GM19328 (cell line): ENCODE measurements at regions not wholly inside any gene's neighbourhood (a gene's known extent, or its start where the extent isn't known, plus 50 kb on each side); places are given as distances from the start of the nearest gene placed in this dataset.
"Not testable (repeated sequence)": the region's sequence is repeated elsewhere in the genome, so short reads cannot be mapped to it uniquely, and the experiment has no call there.

Source experiments
- ATAC-seq: cut with Tn5 transposase; IDR thresholded peaks from one replicate; pipeline ENCODE4 v1.9.1; 2021; ENCODE audit warnings: mild to moderate bottlenecking, moderate library complexity; ENCODE audit not compliant: unreplicated experiment

DNA sequence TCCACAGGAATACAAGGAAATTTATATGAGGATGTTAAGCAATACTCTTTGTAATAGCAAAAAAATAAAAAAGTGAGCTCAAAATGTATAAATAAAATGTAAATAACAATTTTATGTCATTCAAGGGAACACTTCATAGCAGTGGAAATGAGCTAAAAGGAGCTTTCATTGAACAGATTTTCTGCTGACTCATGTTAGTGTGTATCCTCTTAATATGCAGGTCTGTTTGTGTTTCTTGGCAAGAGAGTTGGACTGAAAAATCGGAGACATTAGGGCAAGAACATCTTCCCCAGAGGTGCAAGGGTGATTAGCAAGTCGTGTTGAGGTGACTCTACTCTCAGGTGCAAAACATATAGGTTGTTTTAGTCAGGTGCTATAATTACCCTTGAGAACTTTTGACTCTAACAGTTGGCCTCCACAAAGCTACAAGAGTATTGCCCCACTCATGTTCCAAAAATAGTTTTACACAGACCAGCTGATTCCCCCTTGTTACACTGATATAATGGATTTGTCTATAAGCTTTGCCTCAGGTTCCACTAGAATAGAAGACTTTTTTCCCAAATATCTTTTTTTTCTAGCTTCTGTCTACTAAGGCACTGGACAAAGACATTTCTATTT is 702.9 kb downstream of the TENT5A start:
- ATAC-seq = no peak

DNA sequence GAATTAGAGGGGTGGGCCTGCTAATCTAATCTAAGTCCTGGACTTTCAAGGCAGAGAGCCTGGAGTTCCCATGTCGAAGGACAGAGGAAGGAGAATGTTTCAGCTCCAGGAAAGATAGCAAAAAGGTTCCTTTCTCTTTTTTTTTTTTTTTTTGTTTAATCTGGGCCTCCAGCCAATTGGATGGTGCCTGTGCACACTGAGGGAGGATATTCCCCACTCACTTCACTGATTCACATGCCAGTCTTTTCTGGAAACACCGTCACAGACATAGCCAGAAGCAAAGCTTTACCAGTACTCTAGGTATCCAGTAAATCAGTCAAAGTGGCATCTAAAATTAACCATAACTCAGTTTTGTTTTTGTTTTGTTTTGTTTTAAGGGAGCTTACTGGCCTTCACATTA is 721.1 kb downstream of the TENT5A start:
- ATAC-seq = no peak

GRCh38 chr6:81026041-81026553 is 726.4 kb downstream of the TENT5A start:
- ATAC-seq = no peak

DNA sequence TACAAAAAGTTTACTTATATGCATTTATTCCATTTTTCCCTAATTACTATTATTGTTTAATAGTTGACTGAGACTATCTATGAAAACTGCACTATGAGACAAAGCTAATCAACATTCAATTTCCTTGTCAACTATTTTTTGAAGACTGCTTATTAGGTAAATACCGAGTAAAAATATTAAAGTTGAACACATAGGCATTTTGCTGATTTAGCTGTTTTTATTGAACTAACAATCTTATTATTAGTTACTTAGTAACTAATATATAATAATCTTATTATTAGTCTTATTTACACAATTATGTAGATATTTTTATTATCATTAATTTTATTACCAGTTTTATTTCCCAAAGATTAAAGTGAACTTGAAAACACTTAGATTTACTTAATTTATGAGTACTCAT is 728.8 kb downstream of the TENT5A start:
- ATAC-seq = no peak

DNA sequence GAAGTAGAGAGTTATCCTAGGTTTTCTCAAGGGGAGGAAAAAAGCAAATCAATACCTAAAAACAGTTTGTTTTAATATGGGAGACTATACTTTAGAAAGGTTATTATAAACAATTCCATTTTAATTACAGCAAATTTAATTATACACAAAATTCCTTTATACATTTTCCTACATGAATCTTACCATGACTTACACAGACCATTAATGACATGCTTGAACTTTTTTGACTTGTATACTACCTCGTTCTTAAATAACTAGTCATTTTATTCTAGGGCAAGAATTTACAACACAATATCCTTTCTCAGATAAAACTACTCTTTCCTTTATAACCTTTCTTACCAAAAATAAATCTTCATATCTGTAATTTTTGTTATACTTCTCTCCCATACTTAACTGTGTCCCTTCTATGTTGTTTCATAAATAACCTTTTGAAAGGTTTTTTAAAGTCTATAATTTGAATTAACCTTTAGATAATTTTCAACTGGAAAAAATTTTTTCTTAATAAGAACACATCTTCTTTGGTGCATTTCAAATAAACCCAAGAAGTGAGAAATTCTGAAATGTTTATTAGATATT is 729.4 kb downstream of the TENT5A start:
- no peak for ATAC-seq

GRCh38 chr6:81017586-81017985 is 734.9 kb downstream of the TENT5A start:
- not testable (repeated sequence) for ATAC-seq

DNA sequence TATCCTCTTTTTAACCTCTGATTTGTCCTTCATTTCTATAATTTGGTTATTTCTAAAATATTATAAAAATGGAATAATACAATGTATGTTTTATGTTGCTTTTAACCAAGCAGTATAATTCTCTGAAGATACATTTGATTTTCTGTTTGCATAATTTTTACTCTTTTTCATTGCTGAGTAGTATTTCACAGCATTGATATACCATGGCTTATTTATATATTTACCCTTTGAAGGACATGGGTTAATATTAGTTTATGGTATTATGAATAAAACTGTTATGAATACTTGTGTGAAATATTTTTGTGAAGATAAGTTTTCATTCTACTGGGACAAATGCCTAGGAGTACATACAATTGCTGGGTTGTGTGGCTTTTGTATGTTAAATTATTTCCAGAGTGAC is 748.6 kb downstream of the TENT5A start:
- no peak for ATAC-seq

DNA sequence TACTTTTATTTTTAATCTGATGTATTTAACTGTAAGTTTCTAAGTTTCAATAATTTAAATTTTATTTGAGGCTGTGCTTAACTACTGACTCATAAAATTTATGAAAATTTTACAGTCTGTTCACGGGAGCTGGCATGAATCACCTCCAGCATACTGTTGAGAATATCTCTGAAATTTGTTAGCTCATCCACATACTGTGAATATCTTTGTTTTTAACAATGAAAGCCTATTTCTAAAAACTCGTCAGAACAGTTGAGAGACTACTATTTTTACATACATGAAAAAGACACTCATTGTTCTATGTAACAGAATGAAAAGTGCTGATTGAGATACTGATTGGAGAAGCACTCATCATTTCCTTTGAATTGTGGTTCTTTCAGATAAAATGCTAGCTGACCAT is 749.3 kb downstream of the TENT5A start:
- ATAC-seq = no peak

GRCh38 chr6:81002126-81002525 is 750.4 kb downstream of the TENT5A start:
- ATAC-seq = no peak

- no peak for ATAC-seq
Measured at GRCh38 chr6:80991316-80991715, 761.2 kb downstream of the TENT5A start.

DNA sequence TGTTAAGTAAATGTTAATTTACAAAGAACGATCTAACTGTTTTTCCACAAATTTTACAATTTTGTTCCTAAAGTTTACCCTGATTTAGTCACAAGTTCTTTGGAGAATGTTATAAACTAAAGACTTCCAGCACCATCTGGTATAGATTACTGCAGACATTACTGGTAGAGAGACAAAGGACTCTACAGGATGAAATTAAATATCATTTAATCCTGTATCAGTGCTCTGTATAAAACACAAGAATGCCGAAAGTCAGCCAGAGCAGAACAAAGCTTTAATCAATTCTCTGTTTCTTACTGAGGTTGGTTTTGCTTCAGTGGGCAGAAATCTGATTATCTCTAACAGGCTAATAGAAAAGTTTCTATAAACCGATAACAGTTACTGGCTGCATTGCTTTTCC is 763.6 kb downstream of the TENT5A start:
- ATAC-seq = no peak

DNA sequence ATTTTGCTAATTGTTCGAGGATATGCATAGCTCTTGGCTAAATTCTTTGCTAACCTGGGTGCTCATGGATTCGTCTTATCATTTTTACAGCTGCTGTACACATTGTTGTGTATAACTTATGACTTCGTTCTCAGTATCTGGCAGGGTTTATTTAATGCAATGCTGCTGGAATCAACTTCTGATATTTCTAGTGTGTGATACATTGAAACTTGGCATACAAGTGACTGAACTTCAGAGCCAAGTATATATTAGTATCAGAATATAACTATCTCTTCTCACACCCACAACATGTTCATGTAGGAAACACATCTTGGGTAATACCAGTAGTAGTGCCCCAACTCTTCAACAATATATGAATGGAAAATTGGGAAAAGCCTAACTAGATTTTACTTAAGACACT is 764.2 kb downstream of the TENT5A start:
- no peak for ATAC-seq

GRCh38 chr6:80981226-80981625 is 771.3 kb downstream of the TENT5A start:
- not testable (repeated sequence) for ATAC-seq

DNA sequence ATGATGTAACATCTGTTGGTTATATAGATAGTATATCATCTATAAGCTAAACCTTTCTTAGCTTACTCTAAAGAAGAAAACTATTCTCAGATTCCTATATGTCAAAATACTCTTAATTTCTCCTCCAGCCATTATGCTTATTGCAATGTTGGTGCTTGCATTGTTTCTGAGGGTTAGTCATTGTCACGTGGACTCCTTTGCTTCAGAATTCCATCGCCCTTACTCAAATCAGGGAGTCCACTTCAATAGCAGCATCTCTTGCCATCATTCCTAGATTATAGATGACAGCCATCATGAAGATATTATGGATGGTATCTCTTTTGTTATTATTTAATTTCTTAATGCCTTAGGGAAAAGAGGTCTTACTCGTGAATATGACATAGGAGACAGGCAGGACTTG is 776.1 kb downstream of the TENT5A start:
- ATAC-seq = no peak

DNA sequence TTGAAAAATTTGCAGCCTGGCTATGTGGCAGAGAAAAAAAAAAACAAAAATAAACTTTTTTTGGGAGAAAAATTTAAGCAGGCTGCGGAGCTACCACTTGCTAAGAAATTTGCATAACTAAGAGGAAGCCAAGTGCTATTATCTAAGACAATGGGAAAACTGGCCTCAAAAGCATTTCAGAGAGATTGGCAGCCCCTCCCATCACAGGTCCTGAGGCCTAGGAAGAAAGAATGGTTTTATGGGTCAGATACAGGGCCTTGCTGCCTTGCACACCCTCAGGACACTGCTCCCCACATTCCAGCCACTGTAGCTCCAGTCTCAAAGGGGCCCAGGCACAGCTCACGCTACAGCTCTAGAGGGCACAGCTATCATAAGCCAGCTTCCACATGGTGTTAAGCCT is 777.9 kb downstream of the TENT5A start:
- ATAC-seq = no peak

DNA sequence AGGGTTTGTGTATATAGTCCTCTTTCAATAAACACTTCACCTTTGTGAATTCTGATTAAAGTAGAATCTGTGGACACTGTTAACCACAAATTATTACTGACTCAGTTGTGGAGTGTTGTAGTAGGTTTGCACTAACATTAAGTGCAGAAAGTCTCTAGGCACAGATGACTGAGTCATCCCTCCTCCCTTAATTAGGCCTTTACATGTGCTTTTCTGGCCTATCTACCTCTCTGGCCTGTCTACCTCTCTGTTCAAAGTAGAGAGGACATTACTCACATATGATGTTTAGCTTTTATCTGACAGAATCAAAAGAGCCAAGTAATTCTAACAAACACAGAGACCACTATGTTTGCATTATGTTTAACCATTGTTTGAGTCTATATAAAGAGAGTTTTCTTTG is 783.0 kb downstream of the TENT5A start:
- ATAC-seq = no peak

GRCh38 chr6:80967609-80968008 is 784.9 kb downstream of the TENT5A start:
- ATAC-seq = no peak

DNA sequence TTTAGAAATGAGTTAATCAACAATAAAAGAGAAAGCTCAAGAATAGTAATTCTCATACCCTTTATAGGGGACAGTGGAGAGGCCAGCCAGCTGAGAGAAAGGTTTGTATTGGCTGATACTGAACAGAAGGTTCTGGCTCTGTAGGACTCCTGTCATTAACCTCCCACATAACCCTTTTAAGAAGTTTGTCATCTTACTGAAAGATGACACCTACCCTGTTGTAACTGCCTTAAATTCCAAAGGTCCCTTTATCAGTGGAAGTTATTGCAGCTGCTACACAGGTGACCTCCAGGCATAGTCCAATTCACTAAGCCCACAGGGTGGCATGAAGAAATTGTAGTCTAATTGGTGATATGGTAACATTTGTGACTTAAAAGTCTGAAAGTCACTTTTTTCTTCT is 790.1 kb downstream of the TENT5A start:
- no peak for ATAC-seq

- no peak for ATAC-seq
Measured at GRCh38 chr6:80961166-80961565, 791.3 kb downstream of the TENT5A start.

DNA sequence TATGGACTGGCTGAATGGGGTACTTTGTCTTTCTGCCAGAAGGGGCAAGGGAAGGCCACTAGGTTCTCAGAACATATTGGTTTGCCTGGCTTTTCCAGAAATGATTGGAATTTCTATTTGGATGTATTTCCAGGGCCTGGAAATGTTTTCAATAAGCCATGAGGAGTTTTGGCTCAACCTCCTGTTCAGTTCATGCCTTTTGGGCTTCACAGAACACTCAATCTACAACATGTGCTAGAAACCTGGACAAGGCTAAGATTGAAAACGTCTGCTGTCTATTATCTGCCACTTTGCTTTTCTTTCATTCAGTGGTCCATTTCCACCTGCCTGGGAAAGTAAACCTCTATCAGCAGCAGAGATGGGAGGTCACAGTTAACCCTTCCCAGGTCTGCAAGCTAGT is 793.4 kb downstream of the TENT5A start:
- no peak for ATAC-seq

DNA sequence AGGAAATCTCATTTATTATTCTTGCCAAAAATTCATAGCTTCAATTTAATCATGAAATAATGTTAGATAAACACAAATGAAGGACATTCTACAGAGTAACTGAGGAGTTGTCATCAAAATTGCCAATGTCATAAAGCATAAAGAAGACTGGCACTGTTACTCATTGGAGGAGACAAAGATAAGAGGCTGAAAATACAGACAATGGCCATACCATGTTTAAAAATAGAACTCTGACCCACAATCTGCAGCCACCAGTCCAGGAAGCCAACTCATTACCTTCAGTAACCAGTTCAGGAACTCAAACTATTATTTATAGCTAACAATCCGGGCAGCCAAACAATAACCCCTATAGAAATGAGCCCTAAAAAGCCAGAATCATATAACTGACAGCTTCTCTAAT is 795.6 kb downstream of the TENT5A start:
- no peak for ATAC-seq

DNA sequence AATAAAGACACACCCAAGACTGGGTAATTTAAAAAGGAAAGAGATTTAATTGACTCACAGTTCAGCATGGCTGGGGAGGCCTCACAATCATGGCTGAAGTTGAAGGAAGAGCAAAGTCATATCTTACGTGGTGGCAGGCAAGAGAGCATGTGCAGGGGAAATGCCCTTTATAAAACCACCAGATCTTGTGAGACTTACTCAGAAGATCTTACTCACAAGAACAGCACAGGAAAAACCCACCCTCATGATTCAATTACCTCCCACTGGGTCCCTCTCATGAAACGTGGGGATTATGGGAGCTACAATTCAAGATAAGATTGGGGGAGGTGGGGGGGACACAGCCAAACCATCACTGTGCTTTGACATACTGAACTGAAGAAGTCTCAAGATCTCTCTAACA is 800.0 kb downstream of the TENT5A start:
- not testable (repeated sequence) for ATAC-seq

DNA sequence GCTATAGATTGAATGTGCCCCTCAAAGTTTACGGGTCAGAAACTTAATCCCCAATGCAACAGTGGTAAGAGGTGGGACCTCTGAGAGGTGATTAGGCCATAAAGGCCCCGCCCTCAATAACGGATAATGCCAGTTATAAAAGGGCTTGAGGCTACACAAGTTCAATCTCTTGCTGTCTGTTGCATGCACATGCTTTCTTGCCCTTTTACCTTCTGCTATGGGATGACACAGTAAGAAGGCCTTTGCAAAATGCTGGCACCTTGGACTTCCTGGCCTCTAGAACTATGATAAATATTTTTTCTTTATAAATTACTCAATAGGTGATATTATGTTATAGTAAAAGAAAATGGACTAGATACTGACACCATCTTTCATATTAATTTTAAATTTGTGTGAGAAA is 806.1 kb downstream of the TENT5A start:
- ATAC-seq = no peak
